ENCODE measurements at regions not wholly inside any gene's neighbourhood (a gene's known extent, or its start where the extent isn't known, plus 50 kb on each side); places are given as distances from the start of the nearest gene placed in this dataset.

GRCh38 chr1:209454340-209454994, 129.0 kb upstream of the CAMK1G start:
- DNase-seq: no peak

GRCh38 chr1:209455145-209455544, 128.4 kb upstream of the CAMK1G start:
- DNase-seq: no peak

- no peak for DNase-seq
These were observed 127.7 kb upstream of the CAMK1G start for GRCh38 chr1:209455661-209456358.

GRCh38 chr1:209456878-209457277, 126.6 kb upstream of the CAMK1G start:
- DNase-seq: no peak

GRCh38 chr1:209457401-209458125, 126.0 kb upstream of the CAMK1G start:
- DNase-seq: no peak

GRCh38 chr1:209458921-209459320, 124.6 kb upstream of the CAMK1G start:
- no peak for DNase-seq

GRCh38 chr1:209461168-209461567, 122.3 kb upstream of the CAMK1G start:
- no peak for DNase-seq

GRCh38 chr1:209462433-209462832, 121.1 kb upstream of the CAMK1G start:
- DNase-seq: no peak

GRCh38 chr1:209463441-209463840, 120.1 kb upstream of the CAMK1G start:
- no peak for DNase-seq

GRCh38 chr1:209473025-209473424, 110.5 kb upstream of the CAMK1G start:
- no peak for DNase-seq

GRCh38 chr1:209480345-209480744, 103.2 kb upstream of the CAMK1G start:
- no peak for DNase-seq

- DNase-seq: no peak
These were observed 99.8 kb upstream of the CAMK1G start for GRCh38 chr1:209483691-209484090.

GRCh38 chr1:209484429-209484828, 99.1 kb upstream of the CAMK1G start:
- DNase-seq: no peak

- DNase-seq: no peak
These were observed 98.3 kb upstream of the CAMK1G start for GRCh38 chr1:209485167-209485566.

- no peak for DNase-seq
These were observed 97.8 kb upstream of the CAMK1G start for GRCh38 chr1:209485751-209486150.

GRCh38 chr1:209486861-209487593, 96.5 kb upstream of the CAMK1G start:
- DNase-seq: no peak

GRCh38 chr1:209490013-209490412, 93.5 kb upstream of the CAMK1G start:
- DNase-seq: no peak

- DNase-seq: no peak
These were observed 92.5 kb upstream of the CAMK1G start for GRCh38 chr1:209491031-209491430.

- no peak for DNase-seq
These were observed 92.0 kb upstream of the CAMK1G start for GRCh38 chr1:209491496-209491895.

- DNase-seq: no peak
These were observed 91.6 kb upstream of the CAMK1G start for GRCh38 chr1:209491897-209492296.

GRCh38 chr1:209493559-209493958, 90.0 kb upstream of the CAMK1G start:
- no peak for DNase-seq

GRCh38 chr1:209497729-209498128, 85.8 kb upstream of the CAMK1G start:
- no peak for DNase-seq

- DNase-seq: no peak
These were observed 82.5 kb upstream of the CAMK1G start for GRCh38 chr1:209500993-209501392.

Data from activated naive CD4-positive, alpha-beta T cell treated with Interleukin-2 at 50 U/mL for 16 hours (primary cell).